Mesendoderm (in vitro differentiated cells): ENCODE measurements at regions not wholly inside any gene's neighbourhood (a gene's known extent, or its start where the extent isn't known, plus 50 kb on each side); places are given as distances from the start of the nearest gene placed in this dataset.

Experiments used
- DNase-seq: peaks from one replicate; pipeline ENCODE4 v3.0.0; 2013
- H2AK5ac ChIP-seq: 2 replicates; pipeline ENCODE4 v1.6.1; 2013; ENCODE audit warnings: low read length, inconsistent platforms
- H2BK120ac ChIP-seq: 2 replicates; pipeline ENCODE4 v1.6.1; 2013; ENCODE audit warnings: low read depth, mild to moderate bottlenecking, low read length, moderate library complexity, mixed read lengths
- H2BK15ac ChIP-seq: replicated peaks from 2 replicates; pipeline ENCODE4 v1.6.1; 2013; ENCODE audit warnings: low read depth, mild to moderate bottlenecking, moderate library complexity
- H2BK5ac ChIP-seq: 2 replicates; pipeline ENCODE4 v1.6.1; 2013; ENCODE audit warnings: low read length, inconsistent platforms
- H3K18ac ChIP-seq: 2 replicates; pipeline ENCODE4 v1.6.1; 2013; ENCODE audit warnings: mild to moderate bottlenecking, low read length, mixed read lengths
- H3K23ac ChIP-seq: one replicate; pipeline ENCODE4 v1.6.1; 2013; ENCODE audit warnings: low read length
- H3K27ac ChIP-seq: 2 replicates; pipeline ENCODE4 v1.5.1; 2013; ENCODE audit warnings: low read depth, mild to moderate bottlenecking, inconsistent platforms, low read length, moderate library complexity
- H3K27me3 ChIP-seq: 2 replicates; pipeline ENCODE4 v1.6.1; 2013; ENCODE audit warnings: low read length, control low read depth, mild to moderate bottlenecking, inconsistent platforms; ENCODE audit not compliant: insufficient read depth, poor library complexity
- H3K36me3 ChIP-seq: 2 replicates; pipeline ENCODE4 v1.6.1; 2013; ENCODE audit warnings: low read length, inconsistent platforms; ENCODE audit not compliant: control insufficient read depth, insufficient read depth
- H3K4ac ChIP-seq: one replicate; pipeline ENCODE4 v1.6.1; 2013; ENCODE audit warnings: low read depth, mild to moderate bottlenecking, low read length, moderate library complexity
- H3K4me1 ChIP-seq: 2 replicates; pipeline ENCODE4 v1.6.1; 2013; ENCODE audit warnings: low read depth, low read length, inconsistent platforms; ENCODE audit not compliant: control insufficient read depth
- H3K4me2 ChIP-seq: 2 replicates; pipeline ENCODE4 v1.6.1; 2013; ENCODE audit warnings: low read length
- H3K4me3 ChIP-seq: 2 replicates; pipeline ENCODE4 v1.5.1; 2013; ENCODE audit warnings: mild to moderate bottlenecking, low read length
- H3K56ac ChIP-seq: one replicate; pipeline ENCODE4 v1.6.1; 2013; ENCODE audit warnings: low read length
- H3K79me1 ChIP-seq: 2 replicates; pipeline ENCODE4 v1.6.1; 2013; ENCODE audit warnings: low read length, inconsistent platforms
- H3K79me2 ChIP-seq: 2 replicates; pipeline ENCODE4 v1.6.1; 2013; ENCODE audit warnings: mild to moderate bottlenecking, low read length; ENCODE audit not compliant: control insufficient read depth, insufficient read depth
- H3K9ac ChIP-seq: 2 replicates; pipeline ENCODE4 v1.6.1; 2013; ENCODE audit warnings: low read length, inconsistent platforms
- H4K5ac ChIP-seq: one replicate; pipeline ENCODE4 v1.6.1; 2013; ENCODE audit warnings: low read length
- H4K8ac ChIP-seq: one replicate; pipeline ENCODE4 v1.6.1; 2013; ENCODE audit warnings: low read depth, mild to moderate bottlenecking, control low read depth, low read length, moderate library complexity
- WGBS: extraction: QIAGEN DNeasy Blood & Tissue Kit; methylation state at CpG from one replicate; pipeline ENCODE4 v1.1.7; 2013; ENCODE audit warnings: low lambda C conversion rate, missing lambda C conversion rate; ENCODE audit not compliant: insufficient coverage; ENCODE audit errors: extremely low coverage; 5-methylcytosine and 5-hydroxymethylcytosine counted together

DNA sequence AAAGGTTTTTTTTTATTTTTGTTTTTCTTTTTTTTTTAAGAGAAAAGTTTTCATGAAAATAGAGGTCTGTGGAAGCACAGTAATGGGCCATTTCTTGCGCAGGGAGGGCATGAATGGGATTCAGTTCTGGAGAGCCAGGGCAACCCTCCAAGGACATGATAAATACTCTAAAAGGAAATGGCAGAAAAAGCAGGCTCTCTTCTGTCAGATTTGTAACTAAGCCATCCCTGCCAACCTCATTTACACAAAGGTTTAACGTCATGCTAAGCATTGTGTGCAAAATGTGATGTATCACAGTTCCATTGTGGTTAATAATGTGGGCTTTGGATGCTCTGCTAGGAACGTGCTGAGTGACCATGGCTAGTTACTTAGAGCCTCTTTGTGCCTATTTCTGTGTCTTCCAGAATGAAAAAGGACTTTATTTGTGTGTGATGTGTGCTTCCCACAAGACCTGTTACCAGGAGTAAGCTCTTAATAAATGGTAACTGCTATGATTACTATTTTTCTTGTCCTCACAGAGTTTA lies 1095.9 kb upstream of the SORCS1 start:
- H2BK5ac ChIP-seq: no peak overlapping the region
- no peak overlapping the region for H3K18ac ChIP-seq
- H3K4me2 ChIP-seq: no peak overlapping the region
- no peak overlapping the region for H4K5ac ChIP-seq
- no peak overlapping the region for H2AK5ac ChIP-seq
- H3K79me1 ChIP-seq: no peaks in the 10 kb centered on the region
- no peaks in the 10 kb centered on the region for H3K36me3 ChIP-seq
- H3K56ac ChIP-seq: no peak overlapping the region
- no CpG with 5 or more reads among the region's 3 CpGs for WGBS
- H3K4me1 ChIP-seq: no peaks in the 10 kb centered on the region
- no peak overlapping the region for H3K4ac ChIP-seq
- no peak overlapping the region for H3K27ac ChIP-seq
- DNase-seq: peak; percentile 27
- no peak overlapping the region for H2BK120ac ChIP-seq
- H3K23ac ChIP-seq: no peak overlapping the region
- H4K8ac ChIP-seq: no peak overlapping the region
- H3K4me3 ChIP-seq: no peak overlapping the region
- H3K9ac ChIP-seq: no peak overlapping the region
- no peaks in the 10 kb centered on the region for H3K79me2 ChIP-seq
- no peaks in the 10 kb centered on the region for H3K27me3 ChIP-seq
- H2BK15ac ChIP-seq: no peak overlapping the region

DNA sequence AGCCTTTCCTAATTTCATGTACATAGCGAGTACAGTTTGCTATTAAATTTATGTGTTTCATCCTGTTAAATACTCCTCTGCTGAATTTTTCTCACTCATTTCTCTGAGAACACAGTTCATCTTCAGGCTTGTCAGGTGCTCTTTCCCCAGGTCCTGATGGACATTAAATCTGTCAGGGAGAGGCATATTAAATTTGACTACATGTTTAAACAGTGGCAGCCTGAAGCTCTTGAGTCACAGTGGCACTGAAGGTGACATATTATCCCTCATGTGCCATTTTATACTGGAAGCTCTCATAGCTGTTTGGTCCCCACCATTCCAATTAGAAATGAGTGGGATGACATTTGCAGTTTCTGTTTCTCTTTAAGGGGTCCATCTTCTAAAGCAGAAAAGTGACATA lies 1089.6 kb upstream of the SORCS1 start:
- Histone ChIP-seq H3K4me2 (no peak overlapping the region), H3K36me3 (no peaks in the 10 kb centered on the region), H2BK120ac (no peak overlapping the region), H3K18ac (no peak overlapping the region), H3K9ac (no peak overlapping the region), H3K79me2 (no peaks in the 10 kb centered on the region), H3K4me3 (no peak overlapping the region), H3K56ac (no peak overlapping the region), H3K79me1 (no peaks in the 10 kb centered on the region), H3K4me1 (no peaks in the 10 kb centered on the region), H2BK15ac (no peak overlapping the region), H4K8ac (no peak overlapping the region), H3K27ac (no peak overlapping the region), H3K4ac (no peak overlapping the region), H3K27me3 (no peaks in the 10 kb centered on the region), H4K5ac (no peak overlapping the region), H3K23ac (no peak overlapping the region), H2AK5ac (no peak overlapping the region), H2BK5ac (no peak overlapping the region)
- DNase-seq: no peak
- WGBS: no CpG with 5 or more reads among the region's 1 CpG

DNA sequence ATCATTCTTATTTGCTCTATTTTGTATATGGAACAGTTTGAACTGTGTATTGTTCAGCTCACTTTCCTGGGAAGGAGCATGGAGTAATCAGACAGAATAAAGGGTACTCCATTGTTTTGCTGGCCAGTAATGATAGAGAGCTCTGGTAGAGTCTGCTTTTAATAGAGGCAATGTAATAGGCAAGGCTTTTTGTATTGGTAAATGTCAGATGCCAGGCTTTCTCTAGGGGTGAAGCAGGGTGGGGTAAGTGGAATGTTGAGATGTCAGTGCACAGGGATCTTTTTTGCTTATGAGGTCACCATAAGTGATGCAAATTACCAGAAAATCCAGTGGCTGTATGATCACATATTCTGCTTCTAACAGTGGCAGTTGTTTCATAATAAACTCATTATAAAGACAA lies 1088.3 kb upstream of the SORCS1 start:
- H4K5ac ChIP-seq: no peak overlapping the region
- H2BK120ac ChIP-seq: no peak overlapping the region
- no peak overlapping the region for H3K4me3 ChIP-seq
- DNase-seq: no peak
- H3K9ac ChIP-seq: no peak overlapping the region
- no peak overlapping the region for H4K8ac ChIP-seq
- H2BK5ac ChIP-seq: no peak overlapping the region
- H3K4me1 ChIP-seq: no peaks in the 10 kb centered on the region
- no peak overlapping the region for H3K23ac ChIP-seq
- no peaks in the 10 kb centered on the region for H3K36me3 ChIP-seq
- H3K4ac ChIP-seq: no peak overlapping the region
- H2BK15ac ChIP-seq: no peak overlapping the region
- H2AK5ac ChIP-seq: no peak overlapping the region
- no peak overlapping the region for H3K56ac ChIP-seq
- H3K4me2 ChIP-seq: no peak overlapping the region
- H3K27ac ChIP-seq: no peak overlapping the region
- no peaks in the 10 kb centered on the region for H3K79me2 ChIP-seq
- H3K18ac ChIP-seq: no peak overlapping the region
- no peaks in the 10 kb centered on the region for H3K27me3 ChIP-seq
- H3K79me1 ChIP-seq: no peaks in the 10 kb centered on the region

DNA sequence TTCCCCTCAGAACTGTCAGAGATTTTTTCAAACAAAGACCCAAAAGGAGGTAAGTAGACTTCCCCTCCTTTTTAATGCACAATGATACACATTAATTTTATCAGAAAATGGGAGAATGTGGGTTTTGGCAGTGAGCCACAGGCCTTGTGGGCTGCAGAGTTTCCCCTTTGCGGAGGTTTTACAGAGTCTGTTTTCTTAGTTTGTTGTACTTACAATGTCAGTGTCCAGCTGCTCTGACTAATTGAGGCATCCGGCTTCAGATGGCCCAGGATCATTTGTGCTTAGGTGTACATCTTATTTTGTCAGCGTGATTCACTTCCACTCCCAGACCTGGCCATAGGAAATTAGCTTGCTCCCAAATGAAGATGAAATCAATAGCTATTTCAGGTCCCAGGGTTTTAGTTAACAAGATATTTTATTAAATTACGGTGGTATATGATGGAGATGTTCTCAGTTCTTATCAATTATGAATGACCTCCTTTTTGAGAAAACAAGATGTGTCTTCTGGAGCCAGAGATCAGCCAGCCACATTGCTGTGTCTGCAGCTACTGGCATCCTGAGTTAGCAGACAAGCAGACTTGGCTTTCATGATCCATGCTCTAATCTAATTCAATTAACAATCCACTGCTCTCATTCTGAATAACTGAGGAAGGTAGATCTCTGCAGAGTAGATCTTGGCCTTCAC lies 1086.6 kb upstream of the SORCS1 start:
- no CpG with 5 or more reads among the region's 4 CpGs for WGBS
- Histone ChIP-seq H3K27me3 (no peaks in the 10 kb centered on the region), H3K23ac (no peak overlapping the region), H4K8ac (no peak overlapping the region), H3K79me2 (no peaks in the 10 kb centered on the region), H3K9ac (no peak overlapping the region), H3K27ac (no peak overlapping the region), H2AK5ac (no peak overlapping the region), H2BK5ac (no peak overlapping the region), H3K4ac (no peak overlapping the region), H3K56ac (no peak overlapping the region), H2BK15ac (no peak overlapping the region), H4K5ac (no peak overlapping the region), H3K4me2 (no peak overlapping the region), H3K36me3 (no peaks in the 10 kb centered on the region), H3K79me1 (no peaks in the 10 kb centered on the region), H3K18ac (no peak overlapping the region), H3K4me3 (no peak overlapping the region), H3K4me1 (no peaks in the 10 kb centered on the region), H2BK120ac (no peak overlapping the region)
- no peak for DNase-seq

DNA sequence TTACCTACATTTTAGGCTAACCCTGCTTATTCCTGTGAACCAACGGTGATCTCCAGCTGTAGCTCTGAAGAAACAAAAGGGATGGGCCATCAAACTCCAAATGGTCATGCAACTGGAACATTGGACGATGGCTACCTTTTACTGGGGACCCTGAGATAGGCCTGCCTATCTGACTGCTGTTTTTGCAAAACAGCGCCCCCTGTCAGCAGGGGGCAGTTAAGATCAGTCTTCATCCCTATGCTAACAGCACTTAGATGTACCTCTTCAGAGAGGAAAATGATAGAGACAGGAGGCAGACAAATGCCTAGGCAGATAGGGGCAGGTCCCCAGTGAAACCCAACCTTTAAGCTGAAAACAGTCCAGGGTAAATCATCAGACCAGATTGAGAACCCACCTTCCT lies 1085.4 kb upstream of the SORCS1 start:
- Histone ChIP-seq H3K79me1 (no peaks in the 10 kb centered on the region), H4K5ac (no peak overlapping the region), H3K4ac (no peak overlapping the region), H3K56ac (no peak overlapping the region), H3K27ac (no peak overlapping the region), H3K23ac (no peak overlapping the region), H3K9ac (no peak overlapping the region), H2AK5ac (no peak overlapping the region), H3K79me2 (no peaks in the 10 kb centered on the region), H2BK120ac (no peak overlapping the region), H3K36me3 (no peaks in the 10 kb centered on the region), H3K18ac (no peak overlapping the region), H3K4me3 (no peak overlapping the region), H3K4me2 (no peak overlapping the region), H3K4me1 (no peaks in the 10 kb centered on the region), H4K8ac (no peak overlapping the region), H2BK5ac (no peak overlapping the region), H2BK15ac (no peak overlapping the region), H3K27me3 (no peaks in the 10 kb centered on the region)
- no CpG with 5 or more reads among the region's 3 CpGs for WGBS
- DNase-seq: no peak
